ENCODE measurements at regions not wholly inside any gene's neighbourhood (a gene's known extent, or its start where the extent isn't known, plus 50 kb on each side); places are given as distances from the start of the nearest gene placed in this dataset.

DNA sequence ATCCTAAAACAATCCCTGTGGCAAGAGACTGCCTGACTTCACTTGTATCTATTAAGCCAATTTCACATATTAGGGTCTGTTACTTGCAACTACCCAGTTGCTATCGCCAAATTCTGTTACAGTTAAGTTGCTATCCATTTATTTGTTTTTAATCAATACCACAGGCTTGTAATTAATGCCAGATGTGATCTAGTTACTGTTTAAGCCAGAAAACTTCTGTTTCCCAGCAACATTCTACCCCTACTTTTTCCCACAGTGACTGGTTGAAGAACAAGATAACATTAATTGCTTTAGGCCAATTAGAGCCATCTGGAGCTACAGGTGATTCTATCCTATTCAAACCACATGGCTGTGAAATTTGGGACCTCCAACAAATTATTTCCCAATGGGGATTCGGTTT lies 131.3 kb downstream of the ALOX5 start:
- H3K27ac ChIP-seq (ENCODE audit: low read depth, low read length): no peak overlapping the region
- no peaks in the 10 kb centered on the region for H3K9me3 ChIP-seq (ENCODE audit: control insufficient read depth, insufficient read depth, low read length)
- DNase-seq (ENCODE audit: low read depth, low spot score): no peak
- H3K4me3 ChIP-seq (ENCODE audit: low read depth, low read length): no peak overlapping the region
- TF ChIP-seq CTCF (IDR thresholded peaks at IDR 0.05; ENCODE audit: low read depth, low read length): no peak
- H3K27me3 ChIP-seq (ENCODE audit: control insufficient read depth, insufficient read depth, low read length): no peaks in the 10 kb centered on the region
- ChIA-PET POLR2A (no interaction called here), CTCF (interaction anchor here (1.1 kb wide), 1 partner anchor 40 kb away, joined by 4 read pairs; no protein-coding TSS in a partner anchor)

DNA sequence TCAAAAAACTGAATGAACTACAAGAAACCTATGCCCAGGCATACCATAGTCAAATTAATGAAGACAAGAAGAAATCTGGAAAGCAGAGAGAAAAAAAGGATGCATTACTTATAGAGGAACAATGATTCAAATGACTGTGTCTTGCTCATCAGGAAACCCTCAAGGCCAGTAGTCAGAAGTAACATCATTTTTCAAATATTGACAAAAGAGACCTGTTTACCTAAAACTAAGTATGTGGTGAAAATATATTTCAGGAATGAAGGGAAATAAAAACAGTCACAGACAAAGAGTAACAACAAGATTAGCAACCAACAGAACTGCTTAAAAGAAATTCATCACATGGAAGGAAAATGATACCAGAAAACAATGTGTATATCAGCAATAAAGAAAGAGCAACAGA lies 128.4 kb downstream of the ALOX5 start:
- no peak for DNase-seq (ENCODE audit: low read depth, low spot score)
- no peaks in the 10 kb centered on the region for H3K27me3 ChIP-seq (ENCODE audit: control insufficient read depth, insufficient read depth, low read length)
- no peak overlapping the region for H3K4me3 ChIP-seq (ENCODE audit: low read depth, low read length)
- TF ChIP-seq CTCF (IDR thresholded peaks at IDR 0.05; ENCODE audit: low read depth, low read length): no peak
- no peak overlapping the region for H3K27ac ChIP-seq (ENCODE audit: low read depth, low read length)
- no peaks in the 10 kb centered on the region for H3K9me3 ChIP-seq (ENCODE audit: control insufficient read depth, insufficient read depth, low read length)
- POLR2A ChIA-PET: no interaction called here
- CTCF ChIA-PET: no interaction called here

DNA sequence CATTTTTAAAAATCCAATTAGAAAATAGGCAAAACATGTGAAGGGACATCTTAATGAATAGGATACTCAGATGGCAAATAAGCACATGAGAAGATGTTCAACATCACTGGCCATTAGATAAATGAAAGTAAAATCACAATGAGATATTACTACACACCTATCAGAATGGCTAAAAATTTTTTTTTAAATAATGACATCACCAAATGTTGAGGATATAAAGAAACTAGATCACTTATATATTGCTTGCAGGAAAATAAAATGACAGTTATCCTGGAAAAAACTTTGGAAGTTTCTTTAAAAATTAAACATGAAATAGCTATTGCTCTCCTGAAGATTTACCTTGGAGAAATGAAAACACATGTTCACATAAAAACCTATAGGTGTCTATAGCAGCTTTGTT lies 127.8 kb downstream of the ALOX5 start:
- Histone ChIP-seq H3K4me3 (ENCODE audit: low read depth, low read length) (no peak overlapping the region), H3K27me3 (ENCODE audit: control insufficient read depth, insufficient read depth, low read length) (no peaks in the 10 kb centered on the region), H3K27ac (ENCODE audit: low read depth, low read length) (no peak overlapping the region), H3K9me3 (ENCODE audit: control insufficient read depth, insufficient read depth, low read length) (no peaks in the 10 kb centered on the region)
- no peak for DNase-seq (ENCODE audit: low read depth, low spot score)
- CTCF ChIA-PET: no interaction called here
- no peak for TF ChIP-seq CTCF (IDR thresholded peaks at IDR 0.05; ENCODE audit: low read depth, low read length)
- POLR2A ChIA-PET: no interaction called here

DNA sequence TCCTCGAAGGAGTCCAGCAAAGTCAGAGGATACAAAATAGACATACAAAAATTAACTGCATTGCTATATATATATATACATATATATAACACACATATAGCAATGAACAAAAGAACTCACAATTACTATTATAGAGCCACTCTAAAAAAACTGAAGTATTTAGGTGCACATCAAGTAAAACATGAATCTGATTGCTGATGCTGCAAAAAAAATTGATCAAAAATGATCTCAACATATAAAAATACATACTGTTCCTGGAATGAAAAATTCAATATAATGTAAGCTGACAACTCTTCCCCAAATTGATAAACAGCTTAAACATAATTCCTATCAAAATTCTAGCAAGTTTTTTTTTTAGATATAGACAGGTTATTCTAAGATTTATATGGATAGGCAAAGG lies 126.8 kb downstream of the ALOX5 start:
- POLR2A ChIA-PET: no interaction called here
- DNase-seq (ENCODE audit: low read depth, low spot score): no peak

GRCh38 chr10:45500304-45500703 lies 126.3 kb downstream of the ALOX5 start:
- TF ChIP-seq CTCF (IDR thresholded peaks at IDR 0.05; ENCODE audit: low read depth, low read length): no peak
- Histone ChIP-seq H3K27ac (ENCODE audit: low read depth, low read length) (no peak overlapping the region), H3K9me3 (ENCODE audit: control insufficient read depth, insufficient read depth, low read length) (no peaks in the 10 kb centered on the region), H3K4me3 (ENCODE audit: low read depth, low read length) (no peak overlapping the region), H3K27me3 (ENCODE audit: control insufficient read depth, insufficient read depth, low read length) (no peaks in the 10 kb centered on the region)
- ChIA-PET POLR2A (no interaction called here), CTCF (no interaction called here)
- DNase-seq (ENCODE audit: low read depth, low spot score): no peak

More for the DNA sequence above, 126.8 kb downstream of the ALOX5 start:
- no peak for TF ChIP-seq CTCF (IDR thresholded peaks at IDR 0.05; ENCODE audit: low read depth, low read length)
- Histone ChIP-seq H3K27ac (ENCODE audit: low read depth, low read length) (no peak overlapping the region), H3K27me3 (ENCODE audit: control insufficient read depth, insufficient read depth, low read length) (no peaks in the 10 kb centered on the region), H3K4me3 (ENCODE audit: low read depth, low read length) (no peak overlapping the region), H3K9me3 (ENCODE audit: control insufficient read depth, insufficient read depth, low read length) (no peaks in the 10 kb centered on the region)
- CTCF ChIA-PET: no interaction called here

All from AG04450 (cell line).